Stomach (tissue), 8 donors: ENCODE measurements at regions not wholly inside any gene's neighbourhood (a gene's known extent, or its start where the extent isn't known, plus 50 kb on each side); places are given as distances from the start of the nearest gene placed in this dataset.
A peak's percentile ranks its signal among the peaks of the same experiment; 100 is the strongest.

Source experiments
- DNase-seq, 2 donors: peaks; one replicate each; pipeline versions ENCODE4 v3.0.0 to v3.0.0-alpha.2; 2013 to 2019
- H3K27ac ChIP-seq, 5 donors: fragments of 200-600 bp in 4 of 5; sonication (generic) in 4 of 5; one replicate each; pipeline ENCODE4 v1.5.1; 2013 to 2019; ENCODE audit warnings: mild to moderate bottlenecking in 1 of 5, moderate library complexity in 1 of 5
- H3K27me3 ChIP-seq, 3 donors: fragments of 200-600 bp; sonication (generic); one replicate each; pipeline ENCODE4 v1.5.1; 2017 to 2019; ENCODE audit warnings: mixed run types in 1 of 3
- H3K36me3 ChIP-seq, 4 donors: fragments of 200-600 bp; sonication (generic); 1 replicate in 3 of 4; 2 replicates in 1 of 4; pipeline ENCODE4 v1.5.1; 2016 to 2019
- H3K4me1 ChIP-seq, 4 donors: fragments of 200-600 bp; sonication (generic); one replicate each; pipeline ENCODE4 v1.5.1; 2016 to 2019
- H3K4me3 ChIP-seq, 4 donors: fragments of 200-600 bp; sonication (generic) in 3 of 4; one replicate each; pipeline ENCODE4 v1.5.1; 2016 to 2019; ENCODE audit warnings: mild to moderate bottlenecking in 1 of 4
- H3K9me3 ChIP-seq, 4 donors: fragments of 200-600 bp; sonication (generic); one replicate each; pipeline ENCODE4 v1.5.1; 2016 to 2019
- CTCF ChIP-seq, 7 experiments: fragments of 450-650 bp in 4 of 7; fragments of 200-600 bp in 3 of 7; sonication (generic) in 3 of 7; IDR thresholded peaks; one replicate each; pipeline ENCODE4 v1.5.1; 2016 to 2019; ENCODE audit warnings: antibody characterized with exemption in 7 of 7, control low read depth in 2 of 7, mild to moderate bottlenecking in 1 of 7
- EP300 ChIP-seq: sonication (generic); formaldehyde crosslinking; IDR thresholded peaks from one replicate; pipeline ENCODE4 v1.6.1; 2017; ENCODE audit warnings: antibody characterized with exemption
- POLR2A ChIP-seq, 4 donors: fragments of 450-650 bp; IDR thresholded peaks; one replicate each; pipeline ENCODE4 v1.6.1; 2016; ENCODE audit warnings: antibody characterized with exemption in 4 of 4, control low read depth in 2 of 4, mild to moderate bottlenecking in 1 of 4, moderate library complexity in 1 of 4
- POLR2AphosphoS5 ChIP-seq, 3 donors: sonication (generic); formaldehyde crosslinking; IDR thresholded peaks; one replicate each; pipeline ENCODE4 v1.6.1; 2016; ENCODE audit warnings: antibody characterized with exemption in 3 of 3
- WGBS, 5 donors: extraction: QIAGEN DNeasy Blood & Tissue Kit in 3 of 5; methylation state at CpG; one replicate each; pipeline versions ENCODE4 v1.1.5 to v1.1.7; 2013 to 2018; 5-methylcytosine and 5-hydroxymethylcytosine counted together
- intact Hi-C: fragments of 100-400 bp; cut with DNase I; formaldehyde crosslinking; loops from one replicate; pipeline ENCODE4 v1.15.1; 2023; ENCODE audit warnings: low total_unique reads
- donor health status: healthy with polysubstance abuse.
- donor health status: Bipolar disorder and iron deficiency.
- donor health status: healthy.

GRCh38 chr11:116233561-116233960 is 539.2 kb downstream of the BUD13 start:
- H3K27me3 ChIP-seq = peaks cover 0 to 22% (median 0%) of the 10 kb centered on the region in 3 donors
- no peak overlapping the region for H3K4me3 ChIP-seq
- H3K4me1 ChIP-seq = no peaks in the 10 kb centered on the region
- no peak for TF ChIP-seq CTCF (IDR thresholded peaks at IDR 0.05)
- no peak for TF ChIP-seq EP300
- no peak for TF ChIP-seq POLR2AphosphoS5 (IDR thresholded peaks at IDR 0.05)
- TF ChIP-seq POLR2A (IDR thresholded peaks at IDR 0.05) = no peak
- 36 to 68% (median 61%) methylated on average over 5 of the region's 5 CpGs for WGBS, 5 donors
- no peak overlapping the region for H3K27ac ChIP-seq
- no peaks in the 10 kb centered on the region for H3K9me3 ChIP-seq
- DNase-seq = peak in 1 of 2 donors; percentile 64
- intact Hi-C loops = no loop called here
- H3K36me3 ChIP-seq = no peaks in the 10 kb centered on the region

GRCh38 chr11:116232364-116232828 is 540.4 kb downstream of the BUD13 start:
- H3K27ac ChIP-seq = no peak overlapping the region
- intact Hi-C loops = no loop called here
- DNase-seq = no peak

GRCh38 chr11:116231543-116231942 is 541.2 kb downstream of the BUD13 start:
- Histone ChIP-seq H3K9me3 (no peaks in the 10 kb centered on the region), H3K4me1 (no peaks in the 10 kb centered on the region), H3K4me3 (no peak overlapping the region), H3K27ac (no peak overlapping the region), H3K27me3 (peaks cover 0 to 33% (median 0%) of the 10 kb centered on the region in 3 donors), H3K36me3 (no peaks in the 10 kb centered on the region)
- TF ChIP-seq EP300 (no peak), POLR2AphosphoS5 (IDR thresholded peaks at IDR 0.05) (no peak), POLR2A (IDR thresholded peaks at IDR 0.05) (no peak), CTCF (IDR thresholded peaks at IDR 0.05) (no peak)
- 32 to 59% (median 50%) methylated on average over 7 of the region's 7 CpGs for WGBS, 5 donors
- intact Hi-C loops = no loop called here
- DNase-seq = no peak

More at GRCh38 chr11:116232364-116232828, 540.4 kb downstream of the BUD13 start:
- TF ChIP-seq POLR2AphosphoS5 (IDR thresholded peaks at IDR 0.05) (no peak), EP300 (no peak), POLR2A (IDR thresholded peaks at IDR 0.05) (no peak), CTCF (IDR thresholded peaks at IDR 0.05) (no peak)
- WGBS, 5 donors = 55 to 68% (median 60%) methylated on average over 8 of the region's 8 CpGs
- H3K36me3 ChIP-seq = no peaks in the 10 kb centered on the region
- no peaks in the 10 kb centered on the region for H3K4me1 ChIP-seq
- H3K4me3 ChIP-seq = no peak overlapping the region
- no peaks in the 10 kb centered on the region for H3K9me3 ChIP-seq
- peaks cover 0 to 30% (median 0%) of the 10 kb centered on the region in 3 donors for H3K27me3 ChIP-seq

GRCh38 chr11:116230438-116230837 is 542.3 kb downstream of the BUD13 start:
- intact Hi-C loops = no loop called here
- 82 to 96% (median 92%) methylated on average over 8 of the region's 8 CpGs for WGBS, 5 donors
- H3K27ac ChIP-seq = no peak overlapping the region

More at GRCh38 chr11:116230438-116230837, 542.3 kb downstream of the BUD13 start:
- DNase-seq = no peak
- Histone ChIP-seq H3K27me3 (peaks cover 0 to 38% (median 0%) of the 10 kb centered on the region in 3 donors), H3K9me3 (no peaks in the 10 kb centered on the region), H3K4me1 (no peaks in the 10 kb centered on the region), H3K36me3 (no peaks in the 10 kb centered on the region), H3K4me3 (no peak overlapping the region)
- TF ChIP-seq POLR2A (IDR thresholded peaks at IDR 0.05) (no peak), CTCF (IDR thresholded peaks at IDR 0.05) (no peak)
